ENCODE measurements at regions not wholly inside any gene's neighbourhood (a gene's known extent, or its start where the extent isn't known, plus 50 kb on each side); places are given as distances from the start of the nearest gene placed in this dataset.

DNA sequence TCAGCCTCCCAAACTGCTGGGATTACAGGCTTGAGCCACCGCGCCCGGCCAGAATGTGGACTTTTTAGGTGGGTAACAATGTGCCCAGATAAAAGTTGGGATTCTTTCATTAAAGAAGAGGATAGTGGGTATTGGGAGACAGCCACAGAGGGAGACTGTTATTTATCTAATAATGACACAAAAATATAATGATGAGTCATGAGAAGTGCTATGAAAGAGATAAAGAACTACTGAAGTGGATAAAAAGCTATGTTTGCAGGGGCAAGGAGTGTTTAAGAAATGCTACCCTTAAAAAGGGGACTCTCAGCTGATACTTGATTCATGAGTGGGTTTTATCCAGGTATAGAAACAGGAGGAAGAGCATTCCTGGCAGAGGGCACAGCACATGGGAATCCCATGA, 143.6 kb upstream of the ERCC6L2 start:
- no peak for TF ChIP-seq EZH2 (IDR thresholded peaks at IDR 0.05; ENCODE audit: low read depth, unreplicated experiment)
- TF ChIP-seq, protein P1, sequence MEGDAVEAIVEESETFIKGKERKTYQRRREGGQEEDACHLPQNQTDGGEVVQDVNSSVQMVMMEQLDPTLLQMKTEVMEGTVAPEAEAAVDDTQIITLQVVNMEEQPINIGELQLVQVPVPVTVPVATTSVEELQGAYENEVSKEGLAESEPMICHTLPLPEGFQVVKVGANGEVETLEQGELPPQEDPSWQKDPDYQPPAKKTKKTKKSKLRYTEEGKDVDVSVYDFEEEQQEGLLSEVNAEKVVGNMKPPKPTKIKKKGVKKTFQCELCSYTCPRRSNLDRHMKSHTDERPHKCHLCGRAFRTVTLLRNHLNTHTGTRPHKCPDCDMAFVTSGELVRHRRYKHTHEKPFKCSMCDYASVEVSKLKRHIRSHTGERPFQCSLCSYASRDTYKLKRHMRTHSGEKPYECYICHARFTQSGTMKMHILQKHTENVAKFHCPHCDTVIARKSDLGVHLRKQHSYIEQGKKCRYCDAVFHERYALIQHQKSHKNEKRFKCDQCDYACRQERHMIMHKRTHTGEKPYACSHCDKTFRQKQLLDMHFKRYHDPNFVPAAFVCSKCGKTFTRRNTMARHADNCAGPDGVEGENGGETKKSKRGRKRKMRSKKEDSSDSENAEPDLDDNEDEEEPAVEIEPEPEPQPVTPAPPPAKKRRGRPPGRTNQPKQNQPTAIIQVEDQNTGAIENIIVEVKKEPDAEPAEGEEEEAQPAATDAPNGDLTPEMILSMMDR (conservative IDR thresholded peaks at IDR 0.05; ENCODE audit: low read depth in 2 of 2), result no peak

Measured in GM23338 (cell line).